ENCODE measurements at regions not wholly inside any gene's neighbourhood (a gene's known extent, or its start where the extent isn't known, plus 50 kb on each side); places are given as distances from the start of the nearest gene placed in this dataset.

DNA sequence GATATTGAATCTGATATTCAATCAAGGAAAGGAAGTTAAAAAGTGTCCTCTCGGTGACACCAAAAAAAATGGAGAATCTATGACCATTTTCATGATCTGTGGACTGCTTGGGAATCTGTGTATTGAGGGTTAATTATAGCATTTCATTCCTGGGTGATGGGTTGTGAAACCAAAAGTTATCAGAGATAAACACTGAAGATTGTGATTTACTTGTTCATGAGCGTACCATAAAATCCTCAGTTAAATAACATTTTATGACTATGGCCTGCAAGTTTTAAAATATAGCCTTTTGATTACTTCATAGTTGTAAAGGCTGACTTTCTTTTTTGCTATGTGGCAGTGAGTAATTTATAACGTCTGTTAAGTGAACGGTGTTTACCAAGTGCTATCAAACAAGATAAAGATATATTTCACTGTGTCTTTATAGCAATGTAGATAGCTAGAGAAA is 267.9 kb upstream of the SEMA6A start:
- no peak for TF ChIP-seq E2F8 (IDR thresholded peaks at IDR 0.05; ENCODE audit: low read depth, partially characterized antibody)
- no peak for TF ChIP-seq CTCF (IDR thresholded peaks at IDR 0.05 in 2 of 3, conservative IDR thresholded peaks at IDR 0.05 in 1 of 3; ENCODE audit: control insufficient read depth in 2 of 3, extremely low read depth in 1 of 3, insufficient read depth in 1 of 3, low read depth in 3 of 3, low read length in 3 of 3)
- no peak for TF ChIP-seq CHD4 (IDR thresholded peaks at IDR 0.05)
- TF ChIP-seq, protein P1, sequence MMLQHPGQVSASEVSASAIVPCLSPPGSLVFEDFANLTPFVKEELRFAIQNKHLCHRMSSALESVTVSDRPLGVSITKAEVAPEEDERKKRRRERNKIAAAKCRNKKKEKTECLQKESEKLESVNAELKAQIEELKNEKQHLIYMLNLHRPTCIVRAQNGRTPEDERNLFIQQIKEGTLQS (IDR thresholded peaks at IDR 0.05; ENCODE audit: borderline replicate concordance, extremely low read depth, low read depth, low read length) = no peak
- TF ChIP-seq TAF1 (IDR thresholded peaks at IDR 0.05; ENCODE audit: borderline replicate concordance, low read depth, low read length) = no peak
- TF ChIP-seq, protein P2, sequence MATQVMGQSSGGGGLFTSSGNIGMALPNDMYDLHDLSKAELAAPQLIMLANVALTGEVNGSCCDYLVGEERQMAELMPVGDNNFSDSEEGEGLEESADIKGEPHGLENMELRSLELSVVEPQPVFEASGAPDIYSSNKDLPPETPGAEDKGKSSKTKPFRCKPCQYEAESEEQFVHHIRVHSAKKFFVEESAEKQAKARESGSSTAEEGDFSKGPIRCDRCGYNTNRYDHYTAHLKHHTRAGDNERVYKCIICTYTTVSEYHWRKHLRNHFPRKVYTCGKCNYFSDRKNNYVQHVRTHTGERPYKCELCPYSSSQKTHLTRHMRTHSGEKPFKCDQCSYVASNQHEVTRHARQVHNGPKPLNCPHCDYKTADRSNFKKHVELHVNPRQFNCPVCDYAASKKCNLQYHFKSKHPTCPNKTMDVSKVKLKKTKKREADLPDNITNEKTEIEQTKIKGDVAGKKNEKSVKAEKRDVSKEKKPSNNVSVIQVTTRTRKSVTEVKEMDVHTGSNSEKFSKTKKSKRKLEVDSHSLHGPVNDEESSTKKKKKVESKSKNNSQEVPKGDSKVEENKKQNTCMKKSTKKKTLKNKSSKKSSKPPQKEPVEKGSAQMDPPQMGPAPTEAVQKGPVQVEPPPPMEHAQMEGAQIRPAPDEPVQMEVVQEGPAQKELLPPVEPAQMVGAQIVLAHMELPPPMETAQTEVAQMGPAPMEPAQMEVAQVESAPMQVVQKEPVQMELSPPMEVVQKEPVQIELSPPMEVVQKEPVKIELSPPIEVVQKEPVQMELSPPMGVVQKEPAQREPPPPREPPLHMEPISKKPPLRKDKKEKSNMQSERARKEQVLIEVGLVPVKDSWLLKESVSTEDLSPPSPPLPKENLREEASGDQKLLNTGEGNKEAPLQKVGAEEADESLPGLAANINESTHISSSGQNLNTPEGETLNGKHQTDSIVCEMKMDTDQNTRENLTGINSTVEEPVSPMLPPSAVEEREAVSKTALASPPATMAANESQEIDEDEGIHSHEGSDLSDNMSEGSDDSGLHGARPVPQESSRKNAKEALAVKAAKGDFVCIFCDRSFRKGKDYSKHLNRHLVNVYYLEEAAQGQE (IDR thresholded peaks at IDR 0.05; ENCODE audit: low read depth, low read length) = no peak
- TF ChIP-seq TCF7 (IDR thresholded peaks at IDR 0.05; ENCODE audit: borderline replicate concordance) = no peak
- TF ChIP-seq LARP7 (IDR thresholded peaks at IDR 0.05) = no peak
- no peak for TF ChIP-seq ETV6 (conservative IDR thresholded peaks at IDR 0.05 in 1 of 2, IDR thresholded peaks at IDR 0.05 in 1 of 2; ENCODE audit: borderline replicate concordance in 1 of 2, low read depth in 1 of 2)
- TF ChIP-seq EZH2 (IDR thresholded peaks at IDR 0.05; ENCODE audit: borderline replicate concordance, control insufficient read depth, low read depth, low read length) = no peak
- no peak for TF ChIP-seq ZNF384 (IDR thresholded peaks at IDR 0.05; ENCODE audit: borderline replicate concordance, low read depth, low read length)
- no peak for TF ChIP-seq POLR2AphosphoS5 (IDR thresholded peaks at IDR 0.05; ENCODE audit: low read length)

All from GM12878 (cell line).